GM06990 (cell line): ENCODE measurements at regions not wholly inside any gene's neighbourhood (a gene's known extent, or its start where the extent isn't known, plus 50 kb on each side); places are given as distances from the start of the nearest gene placed in this dataset.
A peak's percentile ranks its signal among the peaks of the same experiment; 100 is the strongest.

Experiments
- DNase-seq: peaks from one replicate; pipeline ENCODE4 v3.0.0-alpha.2; 2011; ENCODE audit not compliant: insufficient read length; ENCODE audit errors: extremely low read depth
- H3K27me3 ChIP-seq: replicated peaks from 2 replicates; pipeline ENCODE4 v1.6.0; 2011; ENCODE audit warnings: low read length; ENCODE audit not compliant: control insufficient read depth, insufficient read depth
- H3K36me3 ChIP-seq: 2 replicates; pipeline ENCODE4 v1.5.1; 2011; ENCODE audit warnings: low read length; ENCODE audit not compliant: control insufficient read depth, insufficient read depth
- H3K4me3 ChIP-seq: replicated peaks from 2 replicates; pipeline ENCODE4 v1.5.1; 2011; ENCODE audit warnings: low read depth, mild to moderate bottlenecking, control low read depth, low read length
- TF ChIP-seq, protein P1 (sequence below): IDR thresholded peaks from 2 replicates; pipeline ENCODE4 v1.5.1; 2011; ENCODE audit warnings: low read length, control low read depth, mild to moderate bottlenecking, inconsistent platforms; ENCODE audit not compliant: insufficient read depth, poor library complexity, severe bottlenecking

DNA sequence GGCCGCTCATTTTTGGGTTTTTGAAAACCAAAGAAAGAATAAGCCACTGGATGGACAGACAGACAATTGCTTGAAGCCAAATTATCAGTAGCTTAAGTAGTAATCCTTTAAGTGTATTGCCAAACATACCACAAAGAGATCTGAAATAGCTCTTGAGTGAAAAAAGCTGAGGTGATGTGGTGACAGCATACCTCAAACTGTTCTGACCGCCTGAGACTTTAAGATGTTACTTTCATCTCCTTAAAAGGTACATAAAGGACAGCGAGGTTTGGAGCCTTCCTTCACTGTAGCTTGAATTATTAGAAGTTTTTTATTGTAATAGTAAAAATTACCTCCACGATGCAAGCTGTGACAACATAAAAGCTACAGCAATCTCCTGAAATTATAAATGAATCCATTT, 271.5 kb upstream of the FAM241A start:
- H3K4me3 ChIP-seq = no peak overlapping the region
- no peaks in the 10 kb centered on the region; the same call in 1 of the 2 replicates for H3K27me3 ChIP-seq
- H3K36me3 ChIP-seq = no peaks in the 10 kb centered on the region
- no peak for DNase-seq
- TF ChIP-seq, protein P1, sequence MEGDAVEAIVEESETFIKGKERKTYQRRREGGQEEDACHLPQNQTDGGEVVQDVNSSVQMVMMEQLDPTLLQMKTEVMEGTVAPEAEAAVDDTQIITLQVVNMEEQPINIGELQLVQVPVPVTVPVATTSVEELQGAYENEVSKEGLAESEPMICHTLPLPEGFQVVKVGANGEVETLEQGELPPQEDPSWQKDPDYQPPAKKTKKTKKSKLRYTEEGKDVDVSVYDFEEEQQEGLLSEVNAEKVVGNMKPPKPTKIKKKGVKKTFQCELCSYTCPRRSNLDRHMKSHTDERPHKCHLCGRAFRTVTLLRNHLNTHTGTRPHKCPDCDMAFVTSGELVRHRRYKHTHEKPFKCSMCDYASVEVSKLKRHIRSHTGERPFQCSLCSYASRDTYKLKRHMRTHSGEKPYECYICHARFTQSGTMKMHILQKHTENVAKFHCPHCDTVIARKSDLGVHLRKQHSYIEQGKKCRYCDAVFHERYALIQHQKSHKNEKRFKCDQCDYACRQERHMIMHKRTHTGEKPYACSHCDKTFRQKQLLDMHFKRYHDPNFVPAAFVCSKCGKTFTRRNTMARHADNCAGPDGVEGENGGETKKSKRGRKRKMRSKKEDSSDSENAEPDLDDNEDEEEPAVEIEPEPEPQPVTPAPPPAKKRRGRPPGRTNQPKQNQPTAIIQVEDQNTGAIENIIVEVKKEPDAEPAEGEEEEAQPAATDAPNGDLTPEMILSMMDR = no peak

DNA sequence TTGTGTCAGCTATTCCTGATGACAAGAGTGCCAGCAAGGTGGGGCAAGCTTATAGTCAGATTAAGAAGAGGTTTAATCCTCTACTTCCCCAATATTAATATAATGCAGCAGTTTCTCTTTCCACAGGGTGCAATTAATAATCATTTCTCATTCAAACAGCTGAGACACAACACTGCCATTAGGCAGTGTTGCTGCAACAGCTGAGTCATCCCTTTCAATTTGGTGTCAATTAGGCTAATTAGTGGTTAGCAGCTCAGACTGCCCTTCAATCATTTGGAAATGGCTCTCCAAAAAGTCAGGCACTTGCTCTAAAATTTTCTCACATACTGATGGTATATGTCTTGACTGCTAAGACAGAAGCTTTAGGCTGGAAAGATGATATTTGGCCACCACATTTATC, 265.7 kb upstream of the FAM241A start:
- Histone ChIP-seq H3K27me3 (no peaks in the 10 kb centered on the region), H3K4me3 (no peak overlapping the region), H3K36me3 (no peaks in the 10 kb centered on the region)
- TF ChIP-seq, protein P1 = no peak
- no peak for DNase-seq

DNA sequence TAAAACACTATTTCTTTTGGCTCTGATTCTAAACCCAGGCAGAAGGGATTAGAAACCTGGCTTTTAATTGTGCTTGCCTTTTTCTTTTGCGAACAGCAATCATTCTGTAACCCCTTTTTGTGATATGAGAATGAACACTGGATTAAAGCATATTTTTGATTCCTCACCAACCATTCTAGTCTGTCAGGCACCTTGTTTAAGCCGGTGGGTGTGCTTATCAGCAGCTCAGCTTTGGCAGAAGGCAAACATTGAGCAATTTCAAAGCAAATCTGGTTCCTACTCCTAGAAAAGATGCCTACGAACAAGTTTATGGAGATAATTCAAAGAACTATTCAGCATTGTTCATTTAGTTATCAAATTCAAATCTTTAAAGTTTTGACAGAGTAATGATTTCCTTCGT, 265.1 kb upstream of the FAM241A start:
- TF ChIP-seq, protein P1 = no peak
- DNase-seq = no peak

DNA sequence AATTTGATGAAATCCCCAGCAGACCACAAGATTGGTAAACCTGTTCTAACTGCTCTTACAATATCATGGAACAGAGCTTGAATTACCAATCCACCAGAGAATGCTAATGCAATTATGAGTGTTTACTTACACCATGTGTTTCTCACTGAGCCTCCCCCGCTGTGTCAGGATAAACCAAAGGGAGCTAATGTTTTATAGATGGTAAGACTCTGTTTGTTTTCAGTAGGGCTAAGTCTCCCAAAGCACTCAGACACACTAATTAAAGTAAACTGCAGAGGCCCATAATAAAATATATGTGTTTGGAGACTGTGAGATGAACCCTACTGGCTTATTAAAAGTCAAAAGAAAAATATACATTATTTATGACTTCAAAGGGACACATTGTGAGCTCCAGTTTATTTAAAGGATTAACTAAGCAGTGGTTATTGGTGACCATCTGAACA, 261.7 kb upstream of the FAM241A start:
- DNase-seq = no peak
- Histone ChIP-seq H3K27me3 (no peaks in the 10 kb centered on the region), H3K36me3 (no peaks in the 10 kb centered on the region), H3K4me3 (no peak overlapping the region)
- TF ChIP-seq, protein P1 = no peak

More for the DNA sequence above, 265.1 kb upstream of the FAM241A start:
- no peak overlapping the region for H3K4me3 ChIP-seq
- no peaks in the 10 kb centered on the region for H3K36me3 ChIP-seq
- H3K27me3 ChIP-seq = no peaks in the 10 kb centered on the region

DNA sequence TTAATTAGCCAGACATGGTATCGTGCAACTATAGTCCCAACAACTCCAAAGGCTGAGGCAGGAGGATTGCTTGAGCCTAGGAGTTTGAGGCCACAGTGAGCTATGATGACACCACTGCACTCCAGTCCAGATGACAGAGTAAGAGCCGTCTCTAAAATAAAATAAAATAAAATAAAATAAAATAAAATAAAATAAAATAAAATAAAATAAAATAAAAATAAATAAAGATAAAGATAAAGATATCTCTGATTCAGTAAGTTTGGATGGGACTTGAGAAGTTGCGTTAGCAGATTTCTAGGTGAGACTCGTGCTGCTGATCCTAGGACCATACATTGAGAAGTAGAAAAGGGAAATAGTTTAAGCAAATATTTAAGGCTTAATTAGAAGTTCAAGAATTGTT, 254.8 kb upstream of the FAM241A start:
- no peaks in the 10 kb centered on the region for H3K27me3 ChIP-seq
- no peak for DNase-seq
- no peaks in the 10 kb centered on the region for H3K36me3 ChIP-seq
- no peak overlapping the region for H3K4me3 ChIP-seq
- TF ChIP-seq, protein P1 = no peak

DNA sequence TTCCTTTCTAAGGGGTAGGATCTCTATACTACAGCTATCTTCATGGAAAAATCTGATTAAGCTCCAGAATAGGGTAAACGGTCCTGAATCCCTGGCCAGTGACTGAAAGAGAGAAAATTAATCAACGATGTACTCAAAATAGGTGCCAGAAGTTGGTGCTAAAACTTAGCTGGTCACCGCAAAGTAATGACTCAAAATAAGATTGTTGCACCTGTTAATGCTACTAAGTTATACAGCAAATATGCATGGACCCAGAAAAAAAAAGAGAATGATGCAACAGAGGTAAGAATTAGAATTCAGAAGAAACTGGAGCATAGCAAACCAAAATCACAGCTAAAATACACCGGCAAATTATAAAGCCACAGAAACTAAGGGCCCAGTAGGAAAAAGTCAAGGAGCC, 239.7 kb upstream of the FAM241A start:
- H3K27me3 ChIP-seq = no peaks in the 10 kb centered on the region
- DNase-seq = peak; percentile 9
- H3K36me3 ChIP-seq = no peaks in the 10 kb centered on the region
- TF ChIP-seq, protein P1 = no peak
- no peak overlapping the region for H3K4me3 ChIP-seq
